COR-L47 (cell line): ENCODE measurements at regions not wholly inside any gene's neighbourhood (a gene's known extent, or its start where the extent isn't known, plus 50 kb on each side); places are given as distances from the start of the nearest gene placed in this dataset.

Source experiments
- DNase-seq: peaks from one replicate; lab custom pipeline; 2025; lab: John Stamatoyannopoulos, UW

DNA sequence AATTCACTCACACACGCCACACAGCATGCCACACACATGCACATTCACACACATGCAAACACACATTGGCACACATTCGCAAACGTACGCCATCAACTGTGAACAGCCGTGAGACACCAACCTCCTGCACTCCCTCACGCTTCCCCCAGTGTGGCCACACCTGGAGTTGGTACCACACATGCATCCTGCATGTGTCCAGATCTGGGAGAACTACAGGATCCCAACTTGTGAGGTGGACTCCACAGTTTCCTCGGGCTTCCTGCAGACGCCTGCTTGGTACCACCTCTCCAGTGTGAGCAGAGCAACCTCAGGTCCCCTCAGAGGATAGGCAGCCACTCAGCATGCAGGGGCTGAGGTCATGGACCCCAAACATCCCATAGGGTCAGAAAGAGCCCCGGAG, 239.0 kb downstream of the EIPR1 start:
- no peak for DNase-seq

DNA sequence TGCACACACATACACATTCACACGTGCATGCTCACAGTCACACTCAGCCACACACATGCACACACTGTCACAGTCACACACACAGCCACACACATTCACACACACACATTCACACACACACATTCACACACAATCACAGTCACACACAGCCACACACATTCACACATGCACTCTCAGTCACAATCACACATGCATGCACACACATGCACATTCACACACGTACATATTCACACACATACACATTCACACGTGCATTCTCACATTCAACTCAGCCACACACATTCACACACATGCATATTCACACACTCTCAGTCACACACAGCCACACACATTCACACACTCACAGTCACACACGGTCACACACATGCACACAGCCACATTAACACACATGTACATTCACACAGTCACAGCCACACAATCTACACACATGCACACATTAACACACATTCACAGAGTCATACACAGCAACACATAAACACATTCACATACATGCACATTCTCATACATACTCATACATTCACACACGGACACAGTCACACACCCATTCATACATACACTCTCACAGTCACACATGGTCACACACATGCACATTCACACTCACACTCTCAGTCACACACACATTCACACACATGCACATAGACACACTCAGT, 239.8 kb downstream of the EIPR1 start:
- no peak for DNase-seq

DNA sequence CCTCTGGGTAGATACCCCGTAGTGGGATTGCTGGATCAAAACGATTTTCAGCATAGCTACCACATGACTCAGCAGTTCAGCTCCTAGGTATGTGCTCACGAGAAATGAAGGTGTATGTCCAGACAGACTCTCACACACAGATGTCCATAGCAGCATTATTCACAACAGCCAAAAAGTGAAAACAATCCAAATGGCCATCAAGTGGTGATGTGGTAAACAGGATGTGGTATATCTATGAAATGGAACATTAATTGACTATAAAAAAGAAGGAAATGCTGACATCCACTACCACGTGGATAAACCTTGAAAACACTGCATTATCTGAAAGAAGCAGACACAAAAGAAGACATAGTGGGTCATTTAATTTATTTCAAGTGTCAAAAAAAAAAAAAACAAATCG, 241.9 kb downstream of the EIPR1 start:
- DNase-seq = no peak

DNA sequence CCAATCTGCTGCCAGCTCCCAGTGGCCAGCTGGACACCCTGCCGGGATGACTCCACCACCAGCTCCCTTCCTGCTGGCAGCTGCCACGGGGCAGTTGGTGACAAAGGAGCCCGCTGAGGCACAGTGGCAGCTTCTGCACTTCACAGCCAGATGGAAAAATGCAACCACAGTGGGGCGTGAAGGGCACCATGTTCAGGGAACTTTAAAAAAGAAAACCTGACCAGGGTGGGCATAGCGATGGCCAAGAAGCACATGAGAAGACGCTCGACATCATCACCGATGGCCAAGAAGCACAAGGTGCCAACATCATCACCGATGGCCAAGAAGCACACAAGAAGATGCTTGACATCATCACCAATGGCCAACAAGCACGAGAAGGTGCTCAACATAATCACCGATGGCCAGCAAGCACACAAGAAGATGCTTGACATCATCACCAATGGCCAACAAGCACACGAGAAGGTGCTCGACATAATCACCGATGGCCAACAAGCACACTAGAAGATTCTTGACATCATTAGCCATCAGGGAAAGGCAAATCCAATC, 243.5 kb downstream of the EIPR1 start:
- DNase-seq = no peak

DNA sequence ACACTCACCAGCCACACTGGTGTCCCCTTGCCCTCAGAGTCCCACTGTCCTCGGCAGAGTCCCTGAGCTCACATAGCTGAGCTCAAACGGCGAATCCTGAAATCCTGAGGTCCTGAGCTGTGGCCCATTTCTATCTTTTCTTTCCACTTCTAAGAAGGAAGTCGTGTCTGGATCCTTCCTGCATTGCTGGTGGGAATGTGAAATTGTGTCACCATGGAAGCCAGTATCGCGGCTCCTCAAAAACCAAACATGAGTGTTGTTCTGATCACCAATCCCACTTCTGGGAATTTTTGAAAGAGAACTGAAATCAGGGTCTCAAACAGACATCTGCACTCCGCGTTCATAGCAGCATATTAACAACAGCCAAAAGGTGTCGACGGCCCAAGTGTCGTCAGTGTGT, 244.7 kb downstream of the EIPR1 start:
- DNase-seq = no peak

DNA sequence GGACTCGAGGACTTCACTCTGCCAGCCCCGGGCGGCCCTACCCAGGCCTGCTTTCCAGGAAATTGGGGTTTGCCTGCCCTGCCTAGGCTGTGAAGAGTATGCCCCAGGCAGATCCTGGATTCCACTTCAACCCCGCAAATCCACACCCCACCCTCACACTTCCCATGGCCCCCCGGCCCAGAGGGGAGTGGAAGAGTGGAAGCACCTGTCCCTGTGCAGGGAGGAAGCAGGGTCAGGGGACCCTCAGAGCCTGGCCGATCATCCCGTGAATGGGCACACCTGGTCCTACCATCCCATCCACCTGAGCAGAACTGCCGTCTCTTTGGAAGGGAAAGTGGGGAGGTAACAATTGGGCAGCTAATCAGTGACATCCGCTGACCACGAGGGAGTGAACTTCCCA, 245.2 kb downstream of the EIPR1 start:
- DNase-seq = no peak

DNA sequence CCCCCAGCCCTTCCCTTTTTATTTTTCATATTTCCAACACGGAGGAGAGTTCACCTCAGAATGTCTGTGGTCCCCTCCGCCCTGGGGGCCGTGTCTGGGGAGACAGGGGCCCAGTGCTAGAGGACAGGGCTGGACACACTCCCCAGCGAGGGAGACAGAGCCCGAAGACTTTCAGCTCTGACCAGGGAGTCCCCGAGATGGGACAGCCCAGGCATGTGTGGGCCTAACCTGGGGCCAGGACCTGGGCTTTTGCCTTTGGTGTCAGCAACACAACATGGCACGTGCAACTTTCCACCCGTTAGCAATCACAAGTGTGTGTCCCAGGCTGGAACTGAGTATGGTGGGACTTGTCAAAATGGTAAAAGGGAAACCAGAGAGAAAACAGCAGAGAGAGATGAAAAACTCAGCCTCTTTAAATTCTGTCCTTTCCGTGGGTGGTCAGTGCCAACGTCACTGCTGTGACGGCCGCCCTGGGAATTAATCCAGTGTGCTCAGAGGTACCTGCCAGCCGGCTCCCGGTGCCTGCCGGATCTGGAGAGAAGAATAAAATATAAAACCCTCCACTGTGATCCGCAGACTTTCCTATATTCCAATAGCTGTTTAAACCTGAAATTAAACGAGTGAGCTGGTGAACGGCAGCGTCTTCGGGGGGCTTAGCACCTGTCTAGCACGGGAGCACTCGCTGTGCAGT, 245.8 kb downstream of the EIPR1 start:
- DNase-seq = no peak

DNA sequence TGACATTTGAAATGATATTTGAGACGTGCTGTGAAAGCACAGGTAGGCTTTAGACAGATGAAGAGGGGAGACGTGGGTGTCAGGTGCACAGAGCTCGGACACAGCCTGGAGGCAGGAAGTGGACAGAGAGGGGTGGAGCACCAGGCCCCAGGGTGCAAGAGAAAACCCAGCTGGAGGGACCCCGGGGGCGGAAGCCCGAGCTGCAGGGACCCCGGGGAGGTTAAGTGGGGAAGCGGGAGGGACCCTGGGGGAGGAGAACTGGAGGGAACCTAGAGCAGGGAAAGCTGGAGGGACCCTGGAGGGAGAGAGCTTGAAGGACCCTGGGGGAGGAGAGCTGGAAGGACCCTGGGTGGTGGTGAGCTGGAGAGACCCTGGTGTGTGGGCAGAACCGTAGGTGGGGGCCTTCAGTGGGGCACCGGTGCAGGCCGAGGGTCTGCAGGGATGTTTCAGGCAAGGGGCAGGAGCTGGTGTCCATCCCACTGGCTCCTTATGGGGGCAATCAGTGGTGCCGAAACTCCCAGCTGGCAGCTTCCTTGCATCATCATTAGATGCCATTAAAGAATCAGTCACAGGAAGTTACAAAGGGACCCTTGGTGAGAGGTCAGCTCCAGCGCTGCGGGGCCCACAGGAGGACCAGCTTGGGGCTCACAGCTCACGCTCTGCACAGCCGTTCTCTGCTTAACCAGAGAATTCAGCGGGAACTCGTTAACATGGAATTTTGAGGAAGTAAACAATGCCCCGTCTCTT, 246.6 kb downstream of the EIPR1 start:
- DNase-seq = no peak

DNA sequence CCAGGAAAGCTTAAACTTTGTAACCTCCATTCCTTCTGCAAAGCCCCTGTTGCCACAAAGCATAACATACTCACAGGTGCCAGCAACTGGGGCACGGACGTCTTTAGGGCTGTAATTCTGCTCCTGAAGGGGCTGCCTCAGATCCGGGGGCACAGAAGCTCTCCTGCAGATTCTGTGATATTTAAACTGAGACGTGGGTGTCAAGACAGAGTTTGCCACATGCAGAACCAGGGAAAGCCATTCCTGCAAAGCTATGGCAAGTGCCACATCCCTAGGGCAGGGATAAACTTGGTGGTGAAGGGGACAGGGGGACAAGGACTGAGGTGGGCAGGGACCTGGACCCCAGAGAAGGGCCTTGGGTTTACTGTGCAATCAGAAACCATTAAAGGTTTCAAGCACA, 247.2 kb downstream of the EIPR1 start:
- DNase-seq = no peak

DNA sequence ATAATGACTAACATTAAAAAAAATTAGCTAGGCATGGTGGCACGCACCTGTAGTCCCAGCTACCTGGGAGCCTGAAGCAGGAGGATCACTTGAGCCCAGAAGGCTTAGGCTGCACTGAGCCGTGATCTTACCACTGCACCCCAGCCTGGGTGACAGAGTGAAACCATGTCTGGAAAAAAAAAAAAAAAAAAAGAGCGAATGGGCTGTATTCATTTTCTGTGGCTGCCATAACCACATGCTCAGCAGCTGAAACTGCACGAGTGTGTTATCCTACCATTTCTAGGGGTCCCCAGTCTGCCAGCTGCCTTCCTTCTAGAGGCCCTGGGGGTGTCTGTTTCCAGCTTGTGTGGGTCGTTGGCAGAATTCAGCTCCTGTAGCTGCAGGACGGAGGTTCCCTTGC, 247.8 kb downstream of the EIPR1 start:
- no peak for DNase-seq

DNA sequence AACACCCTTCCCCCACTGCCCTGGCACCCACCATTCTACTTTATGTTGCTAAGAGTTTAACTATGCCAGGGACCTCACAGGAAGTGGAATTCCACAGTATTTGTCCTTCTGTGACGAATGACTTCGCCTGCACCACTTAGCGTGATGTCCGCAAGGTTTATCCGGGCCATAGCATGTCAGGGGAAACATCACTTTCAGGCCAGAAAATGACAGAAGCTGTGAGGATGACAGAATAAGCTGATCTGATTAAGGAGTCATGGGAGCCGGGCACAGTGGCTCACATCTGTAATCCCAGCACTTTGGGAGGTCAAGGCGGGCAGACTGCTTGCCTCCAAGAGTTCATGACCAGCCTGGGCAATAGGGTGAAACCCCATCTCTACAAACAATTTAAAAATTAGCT, 248.8 kb downstream of the EIPR1 start:
- no peak for DNase-seq

DNA sequence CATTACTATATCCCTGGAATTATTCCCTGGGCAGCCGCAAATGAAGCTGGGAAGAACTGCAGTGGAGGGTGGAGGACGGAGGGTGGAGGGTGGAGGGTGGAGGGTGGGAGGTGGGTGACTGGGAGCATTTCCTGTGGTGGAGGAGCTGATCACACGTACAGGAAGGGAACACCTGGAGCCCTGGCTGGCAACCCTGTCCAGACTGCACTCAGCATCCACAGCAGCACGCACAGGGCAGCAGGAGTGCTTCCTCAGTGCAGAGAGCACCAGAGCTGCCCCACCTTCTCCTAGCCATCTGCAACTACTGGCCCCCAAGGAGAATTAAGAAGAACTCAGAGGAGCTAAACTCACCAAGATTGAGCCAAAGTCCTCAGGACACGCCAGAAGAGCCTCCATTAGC, 249.9 kb downstream of the EIPR1 start:
- DNase-seq = no peak

DNA sequence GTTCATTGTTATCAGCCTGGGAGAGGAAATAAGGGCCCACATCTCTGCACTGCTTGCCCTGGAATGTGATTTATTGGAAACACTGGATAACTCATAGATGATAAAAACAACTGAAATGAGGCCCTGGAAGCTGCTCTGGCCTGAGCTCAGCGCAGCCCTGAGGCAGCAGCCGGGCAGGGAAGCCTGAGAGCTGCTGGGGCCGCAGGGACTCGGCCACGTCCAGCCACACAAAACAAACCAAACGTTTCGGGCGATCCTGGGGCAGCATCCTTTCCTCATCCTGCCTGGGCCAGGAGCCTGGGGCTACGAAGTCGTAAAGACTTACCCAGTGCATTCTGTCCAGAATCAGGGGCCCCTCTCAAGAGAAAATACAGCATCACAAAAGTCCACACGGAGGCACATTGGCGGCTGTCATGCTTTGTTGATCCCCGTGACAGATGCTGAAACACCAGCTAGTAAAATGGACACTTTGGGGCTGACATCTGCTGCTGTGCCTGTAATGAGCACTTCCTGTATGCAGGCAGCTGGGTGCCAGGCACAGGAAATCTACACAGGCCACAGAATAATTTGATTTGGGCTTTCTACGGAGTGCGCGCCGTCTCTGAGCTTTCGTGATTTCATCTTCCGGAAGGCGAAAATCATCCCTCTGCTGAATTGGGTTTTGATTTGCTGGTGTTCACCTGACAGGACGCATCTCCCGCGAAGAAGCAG, 250.6 kb downstream of the EIPR1 start:
- DNase-seq = no peak

DNA sequence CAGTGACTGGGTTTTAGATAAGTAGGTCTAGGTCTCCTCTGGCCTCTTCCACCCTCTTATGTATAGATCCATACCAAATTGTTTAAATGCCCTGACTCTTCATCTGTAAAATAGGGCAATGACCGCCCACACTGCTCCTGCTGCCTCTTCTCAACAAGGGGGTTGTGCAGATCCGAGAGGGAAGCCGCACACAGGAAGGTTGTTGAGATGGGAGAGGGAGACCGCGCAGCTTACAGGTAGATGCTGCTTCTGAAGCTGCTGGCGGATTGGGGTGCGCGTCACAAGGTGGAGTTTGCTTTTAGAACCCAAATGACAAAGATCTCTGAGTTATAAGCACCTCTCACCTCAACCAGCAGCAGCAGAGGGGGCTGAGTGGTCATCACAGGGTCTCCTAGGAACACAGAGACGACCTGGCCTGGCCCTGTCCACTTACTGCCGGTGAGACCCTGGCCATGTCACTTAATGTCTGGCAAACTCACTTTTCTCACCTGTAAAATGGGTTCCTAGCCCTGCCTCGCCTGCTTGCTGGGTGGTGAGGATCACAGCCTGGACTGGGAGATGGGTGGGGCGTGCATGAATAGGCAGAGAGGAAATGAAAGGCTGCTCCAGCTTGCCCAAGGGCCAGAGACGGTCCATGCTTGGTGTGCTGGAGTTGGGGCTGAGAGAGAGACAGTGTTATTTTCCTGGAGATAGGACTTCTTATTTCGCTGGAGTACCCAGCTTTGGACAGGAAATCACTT, 251.3 kb downstream of the EIPR1 start:
- no peak for DNase-seq

DNA sequence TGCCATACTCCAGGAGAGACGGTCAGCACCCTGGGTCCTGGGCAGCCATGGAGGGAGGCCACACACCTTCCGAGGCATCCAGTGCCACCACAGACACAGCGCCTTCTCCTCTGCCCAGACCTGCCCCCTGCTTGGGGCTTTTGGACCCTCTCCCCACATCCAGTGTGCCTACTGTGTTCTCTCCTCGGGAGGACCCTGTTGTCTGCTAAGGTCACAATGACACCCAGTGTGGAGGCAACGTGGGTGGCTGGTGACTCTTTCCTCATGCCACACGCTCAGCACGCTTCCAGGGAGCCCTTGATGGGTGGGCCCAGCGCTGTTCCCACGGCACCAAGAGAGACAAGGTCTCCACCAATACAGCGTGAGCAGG, 251.9 kb downstream of the EIPR1 start:
- DNase-seq = no peak

DNA sequence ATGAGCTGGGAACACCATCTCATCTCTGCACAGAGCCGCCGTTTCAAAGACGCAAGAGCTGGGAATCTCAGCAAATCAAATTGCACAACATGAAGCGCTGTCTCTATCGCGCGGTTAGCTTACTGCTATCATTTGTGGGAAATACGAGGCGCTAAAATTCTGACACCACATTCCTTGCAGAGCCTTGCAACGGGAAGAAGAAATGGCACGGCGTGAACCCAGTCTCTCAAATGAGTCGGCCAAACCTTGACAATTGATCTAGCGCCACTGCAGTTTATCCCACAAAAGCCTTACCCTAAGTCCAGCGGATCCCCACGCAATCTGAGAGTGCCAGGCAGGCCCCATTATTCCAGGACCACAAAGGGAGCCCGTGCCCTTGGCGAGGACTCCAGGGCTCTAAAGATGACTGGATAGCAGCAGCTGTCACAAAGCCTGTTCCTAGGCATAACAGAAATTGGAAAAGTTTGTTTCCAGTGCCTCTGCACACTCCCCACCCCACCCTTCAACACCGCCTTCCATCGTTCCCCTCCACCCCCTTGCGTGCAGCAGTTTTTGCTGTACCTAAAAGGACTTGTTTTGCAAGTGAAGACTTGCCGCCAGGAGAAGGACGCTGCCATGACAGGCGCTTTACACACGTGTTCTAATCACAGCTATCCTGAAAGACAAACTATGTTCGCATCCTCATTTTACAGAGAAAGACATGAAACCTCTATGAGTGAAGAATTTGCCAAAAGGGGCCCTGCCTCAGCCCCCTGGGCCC, 252.4 kb downstream of the EIPR1 start:
- DNase-seq = no peak

DNA sequence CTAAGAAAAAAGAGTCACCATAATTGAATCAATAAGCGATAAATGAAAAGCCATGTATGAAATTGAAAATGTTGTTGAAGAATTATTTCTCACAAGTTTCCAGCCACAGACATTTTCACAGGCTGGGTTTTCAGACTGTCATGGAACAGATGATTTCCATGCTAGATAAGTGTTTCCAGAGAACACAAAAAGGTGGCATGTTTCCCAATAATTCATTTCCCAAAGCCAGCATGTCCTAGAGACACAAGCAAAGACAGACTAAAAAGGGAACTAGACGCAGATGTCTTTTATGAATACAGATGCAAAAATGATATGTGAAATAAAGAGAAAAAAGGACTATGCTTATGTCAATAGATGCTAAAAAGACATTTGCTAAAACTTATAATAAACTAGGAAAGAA, 255.1 kb downstream of the EIPR1 start:
- DNase-seq = no peak

DNA sequence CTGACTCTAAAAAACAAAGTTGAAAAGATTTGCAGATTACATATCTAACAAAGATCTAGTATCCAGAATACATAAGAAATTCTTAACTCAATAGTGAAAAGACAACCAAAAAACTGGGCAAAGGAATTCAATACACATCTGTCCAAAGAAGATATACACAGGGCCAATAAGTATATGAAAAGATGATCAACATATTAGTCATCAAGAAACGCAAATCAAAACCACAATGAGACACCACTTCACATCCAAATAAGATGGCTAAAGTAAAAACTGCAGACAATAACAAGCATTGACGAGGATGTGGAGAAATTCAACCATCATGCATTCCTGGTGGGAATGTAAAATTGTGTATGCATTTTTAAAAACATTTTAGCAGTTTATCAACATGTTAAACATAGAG, 256.0 kb downstream of the EIPR1 start:
- DNase-seq = no peak

DNA sequence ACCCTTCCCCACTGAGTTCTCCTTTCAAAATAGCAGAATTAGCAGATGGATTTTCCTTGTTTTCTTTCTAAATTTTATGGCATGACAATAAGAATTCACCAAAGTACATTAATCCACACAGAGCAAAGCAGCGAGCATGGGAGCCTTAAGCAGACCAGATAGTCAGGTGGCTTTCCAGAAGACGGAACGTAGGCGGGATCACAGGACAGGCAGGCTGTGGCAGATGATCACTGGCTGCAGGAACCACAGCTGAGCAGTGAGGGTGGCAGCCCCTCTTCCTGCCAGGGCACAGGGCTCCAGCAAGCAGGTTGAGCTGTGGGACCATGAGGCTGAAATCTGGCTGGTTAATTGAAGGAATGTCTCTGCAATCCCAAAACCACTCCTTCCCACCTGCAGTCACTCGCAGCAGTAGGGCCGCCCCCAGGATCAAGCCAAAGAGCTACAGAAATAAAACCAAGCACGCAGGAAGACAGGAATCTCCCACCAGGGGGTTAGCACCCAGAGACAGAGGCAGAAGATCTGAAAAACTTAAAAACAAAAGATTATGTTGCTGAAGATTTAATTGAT, 259.9 kb downstream of the EIPR1 start:
- no peak for DNase-seq

DNA sequence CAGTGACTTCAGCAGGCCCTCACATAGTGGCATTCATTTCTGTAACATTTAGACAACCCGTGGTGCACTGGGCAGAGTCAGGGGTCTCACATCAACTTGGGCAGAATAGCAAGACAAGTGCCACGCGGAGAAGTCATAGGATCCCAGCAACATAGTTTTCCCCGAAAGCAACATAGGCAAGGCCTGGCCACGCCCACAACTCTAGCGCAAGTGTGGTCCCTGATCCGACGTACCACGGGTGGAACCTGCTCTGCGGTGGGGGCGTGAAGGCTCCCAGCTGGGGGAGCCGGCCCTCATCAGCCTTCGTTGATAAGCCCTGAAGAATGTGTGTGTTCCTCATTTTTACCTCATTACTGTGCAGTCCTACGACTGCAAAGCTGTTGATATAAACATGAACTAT, 261.2 kb downstream of the EIPR1 start:
- DNase-seq = no peak
